ENCODE measurements at regions not wholly inside any gene's neighbourhood (a gene's known extent, or its start where the extent isn't known, plus 50 kb on each side); places are given as distances from the start of the nearest gene placed in this dataset.

GRCh38 chr6:82833481-82833880 lies 232.2 kb downstream of the UBE3D start:
- no peaks in the 10 kb centered on the region for H3K36me3 Mint-ChIP-seq (ENCODE audit: unreplicated experiment)
- H3K27ac Mint-ChIP-seq (ENCODE audit: unreplicated experiment) = no peak overlapping the region
- no peak for TF ChIP-seq CTCF (IDR thresholded peaks at IDR 0.05)
- DNase-seq (ENCODE audit: extremely low spot score, unreplicated experiment) = no peak
- H3K27me3 Mint-ChIP-seq (ENCODE audit: unreplicated experiment) = peaks cover 41% of the 10 kb centered on the region
- H3K4me1 Mint-ChIP-seq (ENCODE audit: unreplicated experiment) = no peaks in the 10 kb centered on the region
- no peak overlapping the region for H3K4me3 Mint-ChIP-seq (ENCODE audit: unreplicated experiment)
- no peaks in the 10 kb centered on the region for H3K9me3 Mint-ChIP-seq (ENCODE audit: unreplicated experiment)

- H3K4me1 Mint-ChIP-seq (ENCODE audit: unreplicated experiment) = no peaks in the 10 kb centered on the region
- no peak for DNase-seq (ENCODE audit: extremely low spot score, unreplicated experiment)
- TF ChIP-seq CTCF (IDR thresholded peaks at IDR 0.05) = no peak
- peaks cover 28% of the 10 kb centered on the region for H3K27me3 Mint-ChIP-seq (ENCODE audit: unreplicated experiment)
- H3K36me3 Mint-ChIP-seq (ENCODE audit: unreplicated experiment) = no peaks in the 10 kb centered on the region
- no peak overlapping the region for H3K27ac Mint-ChIP-seq (ENCODE audit: unreplicated experiment)
- H3K4me3 Mint-ChIP-seq (ENCODE audit: unreplicated experiment) = no peak overlapping the region
- no peaks in the 10 kb centered on the region for H3K9me3 Mint-ChIP-seq (ENCODE audit: unreplicated experiment)
These were observed 229.5 kb downstream of the UBE3D start for GRCh38 chr6:82836022-82836575.

- Mint-ChIP-seq H3K9me3 (ENCODE audit: unreplicated experiment) (no peaks in the 10 kb centered on the region), H3K4me1 (ENCODE audit: unreplicated experiment) (peaks cover 16% of the 10 kb centered on the region), H3K36me3 (ENCODE audit: unreplicated experiment) (no peaks in the 10 kb centered on the region), H3K27ac (ENCODE audit: unreplicated experiment) (no peak overlapping the region), H3K4me3 (ENCODE audit: unreplicated experiment) (no peak overlapping the region), H3K27me3 (ENCODE audit: unreplicated experiment) (peaks cover 26% of the 10 kb centered on the region)
- TF ChIP-seq CTCF (IDR thresholded peaks at IDR 0.05) = no peak
- no peak for DNase-seq (ENCODE audit: extremely low spot score, unreplicated experiment)
These were observed 225.1 kb downstream of the UBE3D start for GRCh38 chr6:82840571-82840970.

GRCh38 chr6:82841309-82841708 lies 224.3 kb downstream of the UBE3D start:
- Mint-ChIP-seq H3K4me3 (ENCODE audit: unreplicated experiment) (no peak overlapping the region), H3K27ac (ENCODE audit: unreplicated experiment) (no peak overlapping the region), H3K9me3 (ENCODE audit: unreplicated experiment) (no peaks in the 10 kb centered on the region), H3K36me3 (ENCODE audit: unreplicated experiment) (no peaks in the 10 kb centered on the region), H3K4me1 (ENCODE audit: unreplicated experiment) (peaks cover 16% of the 10 kb centered on the region), H3K27me3 (ENCODE audit: unreplicated experiment) (peaks cover 23% of the 10 kb centered on the region)
- DNase-seq (ENCODE audit: extremely low spot score, unreplicated experiment) = no peak
- TF ChIP-seq CTCF (IDR thresholded peaks at IDR 0.05) = no peak
